Thyroid gland (tissue), 4 donors: ENCODE measurements at regions not wholly inside any gene's neighbourhood (a gene's known extent, or its start where the extent isn't known, plus 50 kb on each side); places are given as distances from the start of the nearest gene placed in this dataset.
"Not testable (repeated sequence)": the region's sequence is repeated elsewhere in the genome, so short reads cannot be mapped to it uniquely, and the experiment has no call there.

Experiments
- DNase-seq, 2 donors: peaks; one replicate each; pipeline ENCODE4 v3.0.0-alpha.2; 2019
- H3K27ac ChIP-seq, 3 donors: fragments of 200-600 bp; sonication (generic); 1 replicate in 2 of 3; 2 replicates in 1 of 3; pipeline ENCODE4 v1.5.1; 2016 to 2019; ENCODE audit warnings: mild to moderate bottlenecking in 1 of 3, moderate library complexity in 1 of 3
- H3K27me3 ChIP-seq: fragments of 200-600 bp; sonication (generic); one replicate; pipeline ENCODE4 v1.5.1; 2019
- H3K36me3 ChIP-seq, 2 donors: fragments of 200-600 bp; sonication (generic); one replicate each; pipeline ENCODE4 v1.5.1; 2016 to 2019
- H3K4me1 ChIP-seq, 2 donors: fragments of 200-600 bp; sonication (generic); one replicate each; pipeline ENCODE4 v1.5.1; 2017 to 2019
- H3K4me3 ChIP-seq, 3 donors: fragments of 200-600 bp; sonication (generic); replicated peaks in 1 of 3; 1 replicate in 2 of 3; 2 replicates in 1 of 3; pipeline ENCODE4 v1.5.1; 2016; ENCODE audit warnings: mild to moderate bottlenecking in 1 of 3
- H3K9me3 ChIP-seq: fragments of 200-600 bp; sonication (generic); one replicate; pipeline ENCODE4 v1.5.1; 2017
- POLR2A ChIP-seq, 2 donors: fragments of 450-650 bp; IDR thresholded peaks; one replicate each; pipeline ENCODE4 v1.6.1; 2017; ENCODE audit warnings: antibody characterized with exemption in 2 of 2, mild to moderate bottlenecking in 2 of 2, moderate library complexity in 1 of 2
- WGBS, 2 donors: methylation state at CpG; one replicate each; pipeline ENCODE4 v1.1.5; 2017; 5-methylcytosine and 5-hydroxymethylcytosine counted together
- intact Hi-C: fragments of 100-400 bp; cut with DNase I; formaldehyde crosslinking; loops from one replicate; pipeline ENCODE4 v1.15.1; 2023
- TF ChIP-seq, protein P1 (sequence below), 6 experiments: fragments of 200-600 bp in 3 of 6; fragments of 450-650 bp in 3 of 6; sonication (generic) in 3 of 6; IDR thresholded peaks; one replicate each; pipeline ENCODE4 v1.5.1; 2016 to 2019; ENCODE audit warnings: antibody characterized with exemption in 6 of 6, mild to moderate bottlenecking in 2 of 6, inconsistent platforms in 1 of 6, moderate library complexity in 1 of 6

DNA sequence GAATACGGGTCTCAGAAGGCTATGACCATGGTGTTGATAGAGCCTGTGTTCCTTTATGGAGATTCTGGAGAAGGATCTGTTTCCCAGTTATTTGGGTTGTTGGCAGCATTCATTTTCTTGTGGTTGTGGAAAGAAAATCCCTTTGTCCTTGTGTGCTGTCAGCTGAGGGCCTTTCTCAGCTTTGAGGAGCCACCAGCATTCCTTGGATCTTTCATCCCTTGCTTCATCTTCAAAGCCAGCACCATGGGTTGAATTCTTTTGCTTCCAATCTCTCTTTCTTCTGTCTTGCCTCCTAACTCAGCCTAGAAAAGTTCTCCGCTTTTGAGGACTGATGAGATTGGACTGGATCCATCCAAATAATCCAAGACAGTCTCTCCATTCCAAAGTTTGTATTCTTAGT lies 103.2 kb upstream of the MMADHC start:
- Histone ChIP-seq H3K4me1 (no peaks in the 10 kb centered on the region), H3K27ac (no peak overlapping the region), H3K36me3 (no peaks in the 10 kb centered on the region), H3K27me3 (no peaks in the 10 kb centered on the region), H3K9me3 (no peaks in the 10 kb centered on the region), H3K4me3 (no peak overlapping the region)
- intact Hi-C loops = no loop called here
- no peak for DNase-seq
- 89 to 90% methylated on average over 2 of the region's 2 CpGs for WGBS, 2 donors
- TF ChIP-seq, protein P1, sequence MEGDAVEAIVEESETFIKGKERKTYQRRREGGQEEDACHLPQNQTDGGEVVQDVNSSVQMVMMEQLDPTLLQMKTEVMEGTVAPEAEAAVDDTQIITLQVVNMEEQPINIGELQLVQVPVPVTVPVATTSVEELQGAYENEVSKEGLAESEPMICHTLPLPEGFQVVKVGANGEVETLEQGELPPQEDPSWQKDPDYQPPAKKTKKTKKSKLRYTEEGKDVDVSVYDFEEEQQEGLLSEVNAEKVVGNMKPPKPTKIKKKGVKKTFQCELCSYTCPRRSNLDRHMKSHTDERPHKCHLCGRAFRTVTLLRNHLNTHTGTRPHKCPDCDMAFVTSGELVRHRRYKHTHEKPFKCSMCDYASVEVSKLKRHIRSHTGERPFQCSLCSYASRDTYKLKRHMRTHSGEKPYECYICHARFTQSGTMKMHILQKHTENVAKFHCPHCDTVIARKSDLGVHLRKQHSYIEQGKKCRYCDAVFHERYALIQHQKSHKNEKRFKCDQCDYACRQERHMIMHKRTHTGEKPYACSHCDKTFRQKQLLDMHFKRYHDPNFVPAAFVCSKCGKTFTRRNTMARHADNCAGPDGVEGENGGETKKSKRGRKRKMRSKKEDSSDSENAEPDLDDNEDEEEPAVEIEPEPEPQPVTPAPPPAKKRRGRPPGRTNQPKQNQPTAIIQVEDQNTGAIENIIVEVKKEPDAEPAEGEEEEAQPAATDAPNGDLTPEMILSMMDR (IDR thresholded peaks at IDR 0.05) = no peak
- no peak for TF ChIP-seq POLR2A (IDR thresholded peaks at IDR 0.05)

- no peak for DNase-seq
- intact Hi-C loops = no loop called here
- 67 to 68% methylated on average over 2 of the region's 2 CpGs for WGBS, 2 donors
- no peak for TF ChIP-seq POLR2A (IDR thresholded peaks at IDR 0.05)
- Histone ChIP-seq H3K27ac (no peak overlapping the region), H3K4me3 (no peak overlapping the region), H3K27me3 (no peaks in the 10 kb centered on the region), H3K36me3 (no peaks in the 10 kb centered on the region), H3K9me3 (no peaks in the 10 kb centered on the region), H3K4me1 (no peaks in the 10 kb centered on the region)
These were observed 99.5 kb upstream of the MMADHC start for GRCh38 chr2:149687052-149687427.

GRCh38 chr2:149686136-149687051 lies 98.8 kb upstream of the MMADHC start:
- intact Hi-C loops = no loop called here
- Histone ChIP-seq H3K36me3 (no peaks in the 10 kb centered on the region), H3K9me3 (no peaks in the 10 kb centered on the region), H3K27me3 (no peaks in the 10 kb centered on the region), H3K27ac (no peak overlapping the region), H3K4me1 (no peaks in the 10 kb centered on the region), H3K4me3 (no peak overlapping the region)
- no peak for TF ChIP-seq POLR2A (IDR thresholded peaks at IDR 0.05)
- TF ChIP-seq, protein P1 (IDR thresholded peaks at IDR 0.05) = no peak
- 45 to 53% methylated on average over 6 of the region's 6 CpGs for WGBS, 2 donors
- DNase-seq = peak in 1 of 2 donors; percentile 3

- H3K27me3 ChIP-seq, H3K4me1 ChIP-seq, DNase-seq, H3K27ac ChIP-seq, H3K9me3 ChIP-seq, H3K36me3 ChIP-seq, H3K4me3 ChIP-seq, intact Hi-C loops: not testable (repeated sequence)
- WGBS, 2 donors = 97 to 98% methylated on average over 4 of the region's 4 CpGs
These were observed 97.8 kb upstream of the MMADHC start for GRCh38 chr2:149685401-149685800.

DNA sequence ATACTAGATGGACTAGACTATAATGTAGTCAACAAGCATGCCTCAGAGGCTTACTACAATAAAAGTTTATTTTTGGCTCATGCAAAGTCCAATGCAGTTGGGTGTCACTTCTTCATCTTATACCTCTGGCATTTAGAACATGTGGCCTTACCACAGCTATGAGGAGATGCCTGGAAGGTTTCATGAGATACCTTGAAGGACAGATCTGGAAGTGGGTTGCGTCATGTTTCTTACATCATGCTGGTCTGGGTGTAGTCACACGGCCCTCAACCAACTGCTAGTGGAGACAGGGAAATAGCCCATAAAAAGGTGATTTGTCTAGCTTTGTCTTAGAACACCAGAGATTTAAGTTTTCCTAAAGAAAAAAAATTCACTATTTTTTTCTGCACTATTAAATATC lies 91.7 kb upstream of the MMADHC start:
- H3K4me1 ChIP-seq = no peaks in the 10 kb centered on the region

GRCh38 chr2:149677416-149677815 lies 89.8 kb upstream of the MMADHC start:
- intact Hi-C loops = no loop called here
- Histone ChIP-seq H3K27me3 (no peaks in the 10 kb centered on the region), H3K27ac (no peak overlapping the region), H3K4me3 (no peak overlapping the region), H3K36me3 (no peaks in the 10 kb centered on the region), H3K4me1 (no peaks in the 10 kb centered on the region), H3K9me3 (no peaks in the 10 kb centered on the region)
- WGBS, 2 donors = 86 to 89% methylated on average over 1 of the region's 1 CpG
- TF ChIP-seq, protein P1 (IDR thresholded peaks at IDR 0.05) = no peak
- TF ChIP-seq POLR2A (IDR thresholded peaks at IDR 0.05) = no peak
- DNase-seq = no peak

More for the DNA sequence above, 91.7 kb upstream of the MMADHC start:
- intact Hi-C loops = no loop called here
- TF ChIP-seq POLR2A (IDR thresholded peaks at IDR 0.05) = no peak
- TF ChIP-seq, protein P1 (IDR thresholded peaks at IDR 0.05) = no peak
- Histone ChIP-seq H3K9me3 (no peaks in the 10 kb centered on the region), H3K4me3 (no peak overlapping the region), H3K36me3 (no peaks in the 10 kb centered on the region), H3K27me3 (no peaks in the 10 kb centered on the region), H3K27ac (no peak overlapping the region)
- WGBS, 2 donors = 96 to 98% methylated on average over 2 of the region's 2 CpGs
- DNase-seq = no peak
